SK-N-SH treated with all-trans-retinoic acid at 6 μM for 48 hours (cell line): ENCODE measurements at regions not wholly inside any gene's neighbourhood (a gene's known extent, or its start where the extent isn't known, plus 50 kb on each side); places are given as distances from the start of the nearest gene placed in this dataset.

Source experiments
- BACH2 ChIP-seq: fragments of 250-450 bp; sonication (Bioruptor Pico); IDR thresholded peaks from 2 replicates; pipeline ENCODE4 v1.9.0; 2021; ENCODE audit warnings: mild to moderate bottlenecking, borderline replicate concordance
- CREB5 ChIP-seq: fragments of 250-450 bp; sonication (Bioruptor Pico); IDR thresholded peaks from 2 replicates; pipeline ENCODE4 v1.5.1; 2020; ENCODE audit warnings: low read depth, mild to moderate bottlenecking, moderate library complexity
- ESRRG ChIP-seq: fragments of 250-450 bp; sonication (Bioruptor Pico); IDR thresholded peaks from 2 replicates; pipeline ENCODE4 v1.6.1; 2021; ENCODE audit warnings: mild to moderate bottlenecking
- PATZ1 ChIP-seq: fragments of 250-450 bp; sonication (Bioruptor Pico); IDR thresholded peaks from 2 replicates; pipeline ENCODE4 v1.8.0; 2020; ENCODE audit warnings: mild to moderate bottlenecking, moderate library complexity, borderline replicate concordance
- PPARA ChIP-seq: fragments of 250-450 bp; sonication (Bioruptor Pico); IDR thresholded peaks from 2 replicates; pipeline ENCODE4 v1.5.0; 2020; ENCODE audit warnings: mild to moderate bottlenecking, borderline replicate concordance
- RARB ChIP-seq: fragments of 250-450 bp; sonication (Bioruptor Pico); IDR thresholded peaks from 2 replicates; pipeline ENCODE4 v1.8.0; 2021; ENCODE audit warnings: mild to moderate bottlenecking, moderate library complexity
- SNAI2 ChIP-seq: fragments of 250-450 bp; sonication (Bioruptor Pico); IDR thresholded peaks from 2 replicates; pipeline ENCODE4 v1.5.0; 2020; ENCODE audit warnings: mild to moderate bottlenecking, moderate library complexity
- TCF4 ChIP-seq: fragments of 250-450 bp; sonication (Bioruptor Pico); IDR thresholded peaks from 2 replicates; pipeline ENCODE4 v1.8.0; 2021; ENCODE audit warnings: mild to moderate bottlenecking, moderate library complexity, borderline replicate concordance
- TSHZ2 ChIP-seq: fragments of 250-450 bp; sonication (Bioruptor Pico); IDR thresholded peaks from 2 replicates; pipeline ENCODE4 v1.5.0; 2020; ENCODE audit warnings: mild to moderate bottlenecking, moderate library complexity
- ZNF8 ChIP-seq: fragments of 450-650 bp; formaldehyde crosslinking; IDR thresholded peaks from 2 replicates; pipeline ENCODE4 v1.5.0; 2020; ENCODE audit warnings: mild to moderate bottlenecking, moderate library complexity

GRCh38 chr13:76813891-76814290 lies 72.3 kb downstream of the KCTD12 start:
- TF ChIP-seq CREB5 (CRISPR knock-in tag) (no peak), TSHZ2 (CRISPR knock-in tag) (no peak), BACH2 (CRISPR knock-in tag) (no peak), PPARA (CRISPR knock-in tag) (no peak), PATZ1 (no peak), TCF4 (CRISPR knock-in tag) (no peak), ESRRG (CRISPR knock-in tag) (no peak), SNAI2 (CRISPR knock-in tag) (no peak), RARB (CRISPR knock-in tag) (no peak), ZNF8 (CRISPR knock-in tag) (no peak)
